ENCODE measurements at regions not wholly inside any gene's neighbourhood (a gene's known extent, or its start where the extent isn't known, plus 50 kb on each side); places are given as distances from the start of the nearest gene placed in this dataset.

- Histone ChIP-seq H3K9me3 (ENCODE audit: insufficient read depth, low read depth, low read length) (no peaks in the 10 kb centered on the region), H3K27ac (ENCODE audit: low read length) (no peak overlapping the region), H3K27me3 (ENCODE audit: insufficient read depth, low read length) (no peaks in the 10 kb centered on the region), H3K9ac (ENCODE audit: low read depth, low read length) (no peak overlapping the region), H3K4me3 (ENCODE audit: low read length) (no peak overlapping the region), H3K36me3 (ENCODE audit: insufficient read depth, low read depth, low read length) (no peaks in the 10 kb centered on the region), H3K4me1 (ENCODE audit: insufficient read depth, low read length) (peaks cover 7% of the 10 kb centered on the region; the same call in 1 of the 2 replicates)
These were observed 975.3 kb upstream of the GBE1 start for GRCh38 chr3:82736696-82737277.

GRCh38 chr3:82715091-82715856, 953.8 kb upstream of the GBE1 start:
- H3K9ac ChIP-seq (ENCODE audit: low read depth, low read length), result no peak overlapping the region
- no peak overlapping the region for H3K4me3 ChIP-seq (ENCODE audit: low read length)
- H3K4me1 ChIP-seq (ENCODE audit: insufficient read depth, low read length), result no peaks in the 10 kb centered on the region
- H3K9me3 ChIP-seq (ENCODE audit: insufficient read depth, low read depth, low read length), result no peaks in the 10 kb centered on the region
- H3K27ac ChIP-seq (ENCODE audit: low read length), result no peak overlapping the region
- no peaks in the 10 kb centered on the region for H3K27me3 ChIP-seq (ENCODE audit: insufficient read depth, low read length)
- no peaks in the 10 kb centered on the region for H3K36me3 ChIP-seq (ENCODE audit: insufficient read depth, low read depth, low read length)

- H3K27me3 ChIP-seq (ENCODE audit: insufficient read depth, low read length), result no peaks in the 10 kb centered on the region
- H3K9ac ChIP-seq (ENCODE audit: low read depth, low read length), result no peak overlapping the region
- no peaks in the 10 kb centered on the region for H3K4me1 ChIP-seq (ENCODE audit: insufficient read depth, low read length)
- no peaks in the 10 kb centered on the region for H3K9me3 ChIP-seq (ENCODE audit: insufficient read depth, low read depth, low read length)
- no peak overlapping the region for H3K4me3 ChIP-seq (ENCODE audit: low read length)
- H3K36me3 ChIP-seq (ENCODE audit: insufficient read depth, low read depth, low read length), result no peaks in the 10 kb centered on the region
- no peak overlapping the region for H3K27ac ChIP-seq (ENCODE audit: low read length)
These were observed 945.6 kb upstream of the GBE1 start for GRCh38 chr3:82707035-82707434.

DNA sequence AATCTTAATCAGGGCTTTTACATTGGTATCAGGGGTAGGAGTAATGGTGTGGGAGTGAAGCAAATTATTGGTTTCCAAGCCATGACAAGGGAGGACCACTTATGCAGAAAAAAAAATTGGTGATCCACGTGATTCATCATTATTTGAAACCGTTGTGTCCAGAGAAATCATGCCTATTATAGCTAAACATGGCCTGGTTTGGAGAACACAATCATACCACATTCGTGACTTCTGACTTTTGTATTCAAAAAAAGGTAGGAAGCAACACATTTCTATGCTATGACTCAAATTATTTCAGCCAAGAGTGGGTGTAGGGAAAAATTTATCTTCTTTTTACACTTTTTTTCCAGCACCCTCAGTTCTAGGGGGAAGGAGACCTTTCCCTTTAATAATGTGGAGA, 924.3 kb upstream of the GBE1 start:
- H3K9ac ChIP-seq (ENCODE audit: low read depth, low read length), result no peak overlapping the region
- H3K4me3 ChIP-seq (ENCODE audit: low read length), result no peak overlapping the region
- no peaks in the 10 kb centered on the region for H3K27me3 ChIP-seq (ENCODE audit: insufficient read depth, low read length)
- no peaks in the 10 kb centered on the region for H3K36me3 ChIP-seq (ENCODE audit: insufficient read depth, low read depth, low read length)
- peaks cover 4% of the 10 kb centered on the region; the same call in 1 of the 2 replicates for H3K4me1 ChIP-seq (ENCODE audit: insufficient read depth, low read length)
- no peak overlapping the region for H3K27ac ChIP-seq (ENCODE audit: low read length)
- no peaks in the 10 kb centered on the region for H3K9me3 ChIP-seq (ENCODE audit: insufficient read depth, low read depth, low read length)

GRCh38 chr3:82676356-82677026, 915.0 kb upstream of the GBE1 start:
- Histone ChIP-seq H3K9me3 (ENCODE audit: insufficient read depth, low read depth, low read length) (no peaks in the 10 kb centered on the region), H3K27me3 (ENCODE audit: insufficient read depth, low read length) (no peaks in the 10 kb centered on the region), H3K9ac (ENCODE audit: low read depth, low read length) (no peak overlapping the region), H3K4me1 (ENCODE audit: insufficient read depth, low read length) (no peaks in the 10 kb centered on the region; the same call in 1 of the 2 replicates), H3K36me3 (ENCODE audit: insufficient read depth, low read depth, low read length) (no peaks in the 10 kb centered on the region), H3K4me3 (ENCODE audit: low read length) (no peak overlapping the region), H3K27ac (ENCODE audit: low read length) (no peak overlapping the region)

DNA sequence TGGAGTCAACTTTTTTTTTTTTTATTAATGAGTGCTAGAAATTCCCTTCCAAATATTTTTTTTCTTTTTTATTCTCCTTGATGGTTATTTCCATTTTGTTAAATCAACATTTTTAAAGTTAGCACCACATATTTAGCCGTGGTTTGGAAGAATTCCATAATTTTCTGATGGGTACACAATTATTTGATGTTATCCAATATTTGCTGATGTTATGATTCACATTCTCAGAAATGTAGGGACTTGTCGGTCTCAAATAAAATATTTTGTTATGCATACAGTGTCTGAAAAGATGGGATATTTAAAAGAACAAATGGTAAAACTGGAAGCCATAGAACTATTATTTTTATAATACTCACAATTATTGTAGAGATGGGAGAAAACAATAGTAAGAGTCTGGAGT, 911.5 kb upstream of the GBE1 start:
- Histone ChIP-seq H3K4me1 (ENCODE audit: insufficient read depth, low read length) (no peaks in the 10 kb centered on the region), H3K36me3 (ENCODE audit: insufficient read depth, low read depth, low read length) (no peaks in the 10 kb centered on the region), H3K27me3 (ENCODE audit: insufficient read depth, low read length) (no peaks in the 10 kb centered on the region), H3K4me3 (ENCODE audit: low read length) (no peak overlapping the region), H3K9me3 (ENCODE audit: insufficient read depth, low read depth, low read length) (no peaks in the 10 kb centered on the region), H3K27ac (ENCODE audit: low read length) (no peak overlapping the region), H3K9ac (ENCODE audit: low read depth, low read length) (no peak overlapping the region)

GRCh38 chr3:82671466-82671865, 910.0 kb upstream of the GBE1 start:
- H3K4me1 ChIP-seq (ENCODE audit: insufficient read depth, low read length), result no peaks in the 10 kb centered on the region
- H3K9ac ChIP-seq (ENCODE audit: low read depth, low read length), result no peak overlapping the region
- H3K27me3 ChIP-seq (ENCODE audit: insufficient read depth, low read length), result no peaks in the 10 kb centered on the region
- H3K27ac ChIP-seq (ENCODE audit: low read length), result no peak overlapping the region
- H3K4me3 ChIP-seq (ENCODE audit: low read length), result no peak overlapping the region
- no peaks in the 10 kb centered on the region; the same call in 1 of the 2 replicates for H3K9me3 ChIP-seq (ENCODE audit: insufficient read depth, low read depth, low read length)
- H3K36me3 ChIP-seq (ENCODE audit: insufficient read depth, low read depth, low read length), result no peaks in the 10 kb centered on the region

GRCh38 chr3:82654708-82655107, 893.3 kb upstream of the GBE1 start:
- H3K27me3 ChIP-seq (ENCODE audit: insufficient read depth, low read length), result no peaks in the 10 kb centered on the region
- no peak overlapping the region for H3K27ac ChIP-seq (ENCODE audit: low read length)
- no peaks in the 10 kb centered on the region for H3K36me3 ChIP-seq (ENCODE audit: insufficient read depth, low read depth, low read length)
- H3K9ac ChIP-seq (ENCODE audit: low read depth, low read length), result no peak overlapping the region
- H3K4me3 ChIP-seq (ENCODE audit: low read length), result no peak overlapping the region
- no peaks in the 10 kb centered on the region for H3K4me1 ChIP-seq (ENCODE audit: insufficient read depth, low read length)
- H3K9me3 ChIP-seq (ENCODE audit: insufficient read depth, low read depth, low read length), result no peaks in the 10 kb centered on the region

- Histone ChIP-seq H3K9me3 (ENCODE audit: insufficient read depth, low read depth, low read length) (peaks cover 12% of the 10 kb centered on the region; the same call in 1 of the 2 replicates), H3K4me3 (ENCODE audit: low read length) (no peak overlapping the region), H3K36me3 (ENCODE audit: insufficient read depth, low read depth, low read length) (no peaks in the 10 kb centered on the region), H3K9ac (ENCODE audit: low read depth, low read length) (no peak overlapping the region), H3K27me3 (ENCODE audit: insufficient read depth, low read length) (no peaks in the 10 kb centered on the region), H3K27ac (ENCODE audit: low read length) (no peak overlapping the region), H3K4me1 (ENCODE audit: insufficient read depth, low read length) (no peaks in the 10 kb centered on the region)
These were observed 882.5 kb upstream of the GBE1 start for GRCh38 chr3:82643948-82644347.

- Histone ChIP-seq H3K27me3 (ENCODE audit: insufficient read depth, low read length) (no peaks in the 10 kb centered on the region), H3K27ac (ENCODE audit: low read length) (no peak overlapping the region), H3K36me3 (ENCODE audit: insufficient read depth, low read depth, low read length) (no peaks in the 10 kb centered on the region), H3K9me3 (ENCODE audit: insufficient read depth, low read depth, low read length) (peaks cover 12% of the 10 kb centered on the region; the same call in 1 of the 2 replicates), H3K4me3 (ENCODE audit: low read length) (no peak overlapping the region), H3K4me1 (ENCODE audit: insufficient read depth, low read length) (no peaks in the 10 kb centered on the region), H3K9ac (ENCODE audit: low read depth, low read length) (no peak overlapping the region)
These were observed 880.3 kb upstream of the GBE1 start for GRCh38 chr3:82641701-82642100.

DNA sequence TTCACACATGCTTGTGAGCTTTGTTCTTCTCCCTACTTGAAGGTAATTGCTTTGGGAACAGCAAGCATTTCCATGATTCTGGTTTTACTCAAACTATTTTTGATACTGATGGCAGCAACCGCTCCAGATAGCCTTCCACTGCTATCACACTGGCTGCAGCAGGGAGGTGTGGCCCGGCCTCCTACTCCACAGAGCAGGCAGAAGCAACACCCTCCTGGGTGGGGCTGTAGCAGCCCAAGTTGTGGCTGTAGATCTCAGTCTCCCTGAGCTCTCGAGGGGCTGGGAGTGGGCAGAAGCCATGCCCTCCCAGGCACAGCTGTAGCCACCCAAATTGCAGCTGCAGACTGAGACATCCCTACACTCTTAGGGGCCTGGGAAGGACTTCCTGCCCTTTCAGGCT, 878.8 kb upstream of the GBE1 start:
- Histone ChIP-seq H3K4me1 (ENCODE audit: insufficient read depth, low read length) (no peaks in the 10 kb centered on the region), H3K9ac (ENCODE audit: low read depth, low read length) (no peak overlapping the region), H3K4me3 (ENCODE audit: low read length) (no peak overlapping the region), H3K27ac (ENCODE audit: low read length) (no peak overlapping the region), H3K9me3 (ENCODE audit: insufficient read depth, low read depth, low read length) (peaks cover 12% of the 10 kb centered on the region; the same call in 1 of the 2 replicates), H3K36me3 (ENCODE audit: insufficient read depth, low read depth, low read length) (no peaks in the 10 kb centered on the region), H3K27me3 (ENCODE audit: insufficient read depth, low read length) (no peaks in the 10 kb centered on the region)

GRCh38 chr3:82637574-82637973, 876.1 kb upstream of the GBE1 start:
- Histone ChIP-seq H3K4me1 (ENCODE audit: insufficient read depth, low read length) (no peaks in the 10 kb centered on the region; the same call in 1 of the 2 replicates), H3K9me3 (ENCODE audit: insufficient read depth, low read depth, low read length) (peaks cover 12% of the 10 kb centered on the region; the same call in 1 of the 2 replicates), H3K4me3 (ENCODE audit: low read length) (no peak overlapping the region), H3K36me3 (ENCODE audit: insufficient read depth, low read depth, low read length) (no peaks in the 10 kb centered on the region), H3K27me3 (ENCODE audit: insufficient read depth, low read length) (no peaks in the 10 kb centered on the region), H3K9ac (ENCODE audit: low read depth, low read length) (no peak overlapping the region), H3K27ac (ENCODE audit: low read length) (no peak overlapping the region)
